ENCODE measurements at regions not wholly inside any gene's neighbourhood (a gene's known extent, or its start where the extent isn't known, plus 50 kb on each side); places are given as distances from the start of the nearest gene placed in this dataset.

DNA sequence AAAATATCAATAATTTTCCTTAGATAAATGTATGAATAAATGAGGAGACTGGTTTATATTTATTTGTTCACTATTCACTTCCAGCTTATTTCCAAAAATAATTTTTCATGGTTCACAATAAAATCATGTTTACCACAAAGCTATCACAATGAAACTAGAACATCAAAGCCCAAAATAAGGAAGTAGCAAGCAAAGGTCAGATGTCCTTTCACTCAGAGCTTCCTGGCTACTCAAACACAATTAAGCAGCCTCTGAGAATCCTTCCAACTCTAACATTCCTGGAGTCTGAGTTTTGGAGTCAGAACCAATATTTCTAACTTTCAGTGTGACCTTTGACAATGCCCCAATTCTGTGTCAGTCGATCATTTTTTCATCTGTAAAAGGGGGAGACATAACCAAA lies 527.0 kb downstream of the SOX6 start:
- Histone ChIP-seq H3K27ac (no peak overlapping the region), H3K4me3 (no peak overlapping the region), H3K9me3 (no peaks in the 10 kb centered on the region), H3K27me3 (ENCODE audit: low read depth) (no peaks in the 10 kb centered on the region), H3K4me1 (peaks cover 17% of the 10 kb centered on the region), H3K36me3 (no peaks in the 10 kb centered on the region)
- TF ChIP-seq, protein P1, sequence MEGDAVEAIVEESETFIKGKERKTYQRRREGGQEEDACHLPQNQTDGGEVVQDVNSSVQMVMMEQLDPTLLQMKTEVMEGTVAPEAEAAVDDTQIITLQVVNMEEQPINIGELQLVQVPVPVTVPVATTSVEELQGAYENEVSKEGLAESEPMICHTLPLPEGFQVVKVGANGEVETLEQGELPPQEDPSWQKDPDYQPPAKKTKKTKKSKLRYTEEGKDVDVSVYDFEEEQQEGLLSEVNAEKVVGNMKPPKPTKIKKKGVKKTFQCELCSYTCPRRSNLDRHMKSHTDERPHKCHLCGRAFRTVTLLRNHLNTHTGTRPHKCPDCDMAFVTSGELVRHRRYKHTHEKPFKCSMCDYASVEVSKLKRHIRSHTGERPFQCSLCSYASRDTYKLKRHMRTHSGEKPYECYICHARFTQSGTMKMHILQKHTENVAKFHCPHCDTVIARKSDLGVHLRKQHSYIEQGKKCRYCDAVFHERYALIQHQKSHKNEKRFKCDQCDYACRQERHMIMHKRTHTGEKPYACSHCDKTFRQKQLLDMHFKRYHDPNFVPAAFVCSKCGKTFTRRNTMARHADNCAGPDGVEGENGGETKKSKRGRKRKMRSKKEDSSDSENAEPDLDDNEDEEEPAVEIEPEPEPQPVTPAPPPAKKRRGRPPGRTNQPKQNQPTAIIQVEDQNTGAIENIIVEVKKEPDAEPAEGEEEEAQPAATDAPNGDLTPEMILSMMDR (IDR thresholded peaks at IDR 0.05): no peak
- intact Hi-C loops (cut with DNase I): no loop called here
- ATAC-seq: no peak
- no peak for DNase-seq

DNA sequence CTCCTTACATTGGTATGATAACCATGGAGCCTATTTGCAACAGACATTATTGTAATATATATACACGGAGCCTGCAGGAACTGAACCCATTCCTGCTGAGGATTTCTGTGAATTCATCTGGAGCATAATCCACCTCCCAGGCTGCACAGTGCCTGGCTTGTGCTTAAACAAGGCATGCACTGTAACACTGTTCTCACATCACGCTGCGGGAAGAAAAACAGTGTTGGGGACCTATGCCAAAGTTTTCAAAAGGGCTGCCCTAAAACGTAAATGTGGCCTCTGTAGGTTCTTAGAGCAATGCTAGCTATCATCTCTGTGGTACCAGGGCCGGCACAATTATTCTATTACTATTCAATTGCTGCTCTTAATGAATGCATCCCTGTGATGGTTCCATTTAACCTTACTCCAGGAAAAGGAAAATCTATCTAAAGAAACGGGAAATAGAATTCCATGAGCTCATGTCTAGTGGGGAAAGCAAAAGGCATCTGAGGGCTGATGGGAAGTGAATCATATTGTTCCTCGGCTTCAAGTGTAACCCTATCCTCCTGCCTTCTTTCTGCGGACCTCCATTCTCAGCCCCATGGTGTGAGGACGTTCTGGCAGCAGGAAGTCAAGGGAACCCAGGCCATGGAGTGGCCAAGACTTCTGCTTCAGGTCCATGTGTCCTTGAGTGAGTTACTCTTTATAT lies 525.5 kb downstream of the SOX6 start:
- DNase-seq: no peak
- Histone ChIP-seq H3K36me3 (no peaks in the 10 kb centered on the region), H3K27me3 (ENCODE audit: low read depth) (no peaks in the 10 kb centered on the region), H3K4me3 (no peak overlapping the region), H3K4me1 (peaks cover 17% of the 10 kb centered on the region), H3K9me3 (no peaks in the 10 kb centered on the region), H3K27ac (no peak overlapping the region)
- ATAC-seq: no peak
- TF ChIP-seq, protein P1 (IDR thresholded peaks at IDR 0.05): no peak
- intact Hi-C loops (cut with DNase I): no loop called here

DNA sequence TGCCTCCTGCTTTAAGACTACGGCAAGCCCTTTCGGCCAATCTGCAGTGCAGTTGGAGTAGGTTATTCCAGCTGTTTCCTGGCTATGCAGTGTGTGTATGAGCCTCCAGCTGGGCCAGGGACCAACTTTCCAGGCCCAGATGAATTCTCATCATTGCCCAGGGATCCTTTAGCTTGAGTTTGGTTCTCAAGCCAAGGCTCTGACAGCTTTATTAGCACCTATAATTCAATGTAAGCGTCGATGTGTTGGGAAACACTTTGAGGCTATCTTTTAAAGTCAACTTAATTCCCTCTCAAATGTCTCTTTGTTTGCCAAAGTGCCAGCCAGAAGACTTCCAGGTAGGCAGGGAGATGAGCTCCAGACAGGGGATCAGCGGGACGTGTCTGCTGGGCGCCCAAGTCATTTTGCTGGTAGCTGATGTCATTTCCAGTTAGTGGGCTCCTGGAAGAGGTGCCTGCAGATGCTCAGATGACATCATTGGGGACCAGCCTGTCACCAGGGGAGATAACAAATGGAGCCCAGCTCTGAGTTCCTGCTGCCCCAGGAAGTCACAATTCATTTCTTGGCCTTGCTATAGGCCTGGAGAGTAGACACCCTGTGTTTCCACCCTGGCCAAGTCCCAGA lies 520.4 kb downstream of the SOX6 start:
- TF ChIP-seq, protein P1 (IDR thresholded peaks at IDR 0.05): no peak
- Histone ChIP-seq H3K4me3 (no peak overlapping the region), H3K4me1 (no peaks in the 10 kb centered on the region), H3K36me3 (no peaks in the 10 kb centered on the region), H3K27ac (no peak overlapping the region), H3K27me3 (ENCODE audit: low read depth) (no peaks in the 10 kb centered on the region), H3K9me3 (no peaks in the 10 kb centered on the region)
- ATAC-seq: no peak
- intact Hi-C loops (cut with DNase I): no loop called here
- no peak for DNase-seq

DNA sequence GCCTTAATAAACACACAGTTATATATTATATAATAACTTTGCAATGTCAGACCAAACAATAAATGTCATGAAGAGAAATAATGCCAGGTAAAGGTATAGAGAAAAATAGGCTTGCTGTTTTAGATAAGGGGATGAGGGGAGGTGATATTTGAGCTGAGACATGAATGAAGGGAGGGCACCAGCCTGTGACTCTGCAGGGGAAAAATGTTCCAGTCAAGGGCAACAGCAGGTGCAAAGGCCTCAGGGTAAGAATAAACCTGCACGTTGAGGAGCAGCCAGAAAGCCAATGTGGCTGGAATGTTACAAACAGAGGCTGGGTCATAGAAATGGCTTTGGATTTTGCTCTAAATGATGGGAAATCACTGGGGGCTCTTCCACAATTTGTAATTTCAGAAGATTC lies 519.6 kb downstream of the SOX6 start:
- no peak overlapping the region for H3K27ac ChIP-seq
- no peak overlapping the region for H3K4me3 ChIP-seq
- no peak for DNase-seq
- no peaks in the 10 kb centered on the region for H3K4me1 ChIP-seq
- ATAC-seq: no peak
- no peaks in the 10 kb centered on the region for H3K36me3 ChIP-seq
- TF ChIP-seq, protein P1 (IDR thresholded peaks at IDR 0.05): no peak
- H3K9me3 ChIP-seq: no peaks in the 10 kb centered on the region
- intact Hi-C loops (cut with DNase I): no loop called here
- no peaks in the 10 kb centered on the region for H3K27me3 ChIP-seq (ENCODE audit: low read depth)

DNA sequence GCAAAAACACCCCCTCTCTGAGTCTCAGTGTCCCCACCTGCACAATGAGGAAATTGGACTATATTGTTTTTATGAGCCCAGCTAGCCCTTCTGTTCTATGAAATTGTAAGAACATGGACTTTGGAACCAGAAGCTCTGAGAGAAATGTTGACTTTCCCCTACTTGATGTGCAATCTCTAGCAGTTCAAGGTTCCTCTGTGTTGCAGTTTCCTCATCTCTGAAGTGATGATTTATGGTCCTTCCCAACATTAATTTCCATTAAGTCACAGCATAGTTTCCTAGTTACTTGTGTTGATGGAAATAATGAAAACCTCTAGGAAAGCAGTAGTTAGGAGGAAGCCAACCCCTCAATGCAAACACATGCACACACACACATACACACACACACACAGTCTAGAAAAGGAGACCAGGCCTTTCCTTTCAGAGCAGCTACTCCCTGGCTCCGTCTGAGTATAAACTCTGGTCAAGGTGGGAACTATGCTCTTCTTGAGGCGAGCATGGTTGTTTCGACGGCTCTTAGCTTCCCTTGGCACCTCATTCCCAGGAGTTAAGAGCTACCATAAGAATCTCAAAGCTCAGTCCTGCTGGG lies 518.4 kb downstream of the SOX6 start:
- TF ChIP-seq, protein P1 (IDR thresholded peaks at IDR 0.05): no peak
- Histone ChIP-seq H3K27ac (no peak overlapping the region), H3K36me3 (no peaks in the 10 kb centered on the region), H3K27me3 (ENCODE audit: low read depth) (no peaks in the 10 kb centered on the region), H3K4me1 (no peaks in the 10 kb centered on the region), H3K9me3 (no peaks in the 10 kb centered on the region), H3K4me3 (no peak overlapping the region)
- DNase-seq: no peak
- intact Hi-C loops (cut with DNase I): no loop called here
- ATAC-seq: no peak

All from lower lobe of right lung (tissue), 2 donors.